ENCODE measurements at regions not wholly inside any gene's neighbourhood (a gene's known extent, or its start where the extent isn't known, plus 50 kb on each side); places are given as distances from the start of the nearest gene placed in this dataset.

DNA sequence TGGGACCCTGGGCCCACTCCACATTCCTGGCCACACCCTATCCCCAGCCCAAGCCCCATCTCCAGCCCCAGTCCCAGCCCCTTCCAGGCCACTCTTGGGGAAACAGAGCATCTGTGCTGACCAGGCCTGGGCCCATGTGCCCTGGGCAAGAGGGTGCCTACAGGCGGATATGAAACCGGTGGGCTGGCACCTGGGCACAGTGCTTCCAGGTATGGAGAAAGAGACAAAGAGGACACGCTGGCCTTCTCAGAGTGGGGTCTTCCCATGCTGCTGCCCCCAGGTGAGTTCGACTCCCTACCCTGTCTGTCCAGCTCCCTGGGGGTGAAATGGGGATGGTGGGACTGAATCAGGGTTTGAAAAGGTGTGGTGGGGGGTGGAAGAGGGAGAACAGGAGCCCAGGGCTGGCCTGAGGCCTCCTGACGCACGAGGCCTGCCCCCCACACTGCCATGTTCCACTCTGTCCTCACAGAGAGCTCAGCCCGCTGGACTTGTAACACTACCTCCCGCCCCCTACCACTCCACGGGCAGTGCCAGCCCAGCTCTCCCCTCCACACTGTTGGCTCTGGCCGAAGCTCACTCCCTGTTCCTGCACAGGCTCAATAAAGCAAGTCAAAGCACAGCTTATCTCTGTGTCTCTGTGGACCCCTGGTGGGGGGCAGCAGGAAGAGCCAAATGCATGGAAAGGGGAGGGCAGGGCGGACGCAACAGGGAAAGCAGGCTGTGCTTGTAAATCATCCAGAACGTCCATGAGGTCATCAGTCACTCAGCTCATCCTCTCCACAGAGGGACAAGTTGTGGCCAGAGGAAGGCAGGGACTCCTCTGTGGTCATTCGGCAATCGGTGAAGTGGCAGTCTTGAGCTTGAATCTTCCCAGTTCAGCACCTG is 71.1 kb upstream of the TMEM97 start:
- ChIA-PET CTCF (interaction anchor here (0.8 to 4.9 kb wide), 7 partner anchors 14 to 443 kb away, joined by 3 to 66 read pairs (median 4); no protein-coding TSS in a partner anchor), POLR2A (interaction anchor here (0.6 kb wide), 1 partner anchor 91 kb away, joined by 4 read pairs; no protein-coding TSS in a partner anchor)
- TF ChIP-seq, protein P1, sequence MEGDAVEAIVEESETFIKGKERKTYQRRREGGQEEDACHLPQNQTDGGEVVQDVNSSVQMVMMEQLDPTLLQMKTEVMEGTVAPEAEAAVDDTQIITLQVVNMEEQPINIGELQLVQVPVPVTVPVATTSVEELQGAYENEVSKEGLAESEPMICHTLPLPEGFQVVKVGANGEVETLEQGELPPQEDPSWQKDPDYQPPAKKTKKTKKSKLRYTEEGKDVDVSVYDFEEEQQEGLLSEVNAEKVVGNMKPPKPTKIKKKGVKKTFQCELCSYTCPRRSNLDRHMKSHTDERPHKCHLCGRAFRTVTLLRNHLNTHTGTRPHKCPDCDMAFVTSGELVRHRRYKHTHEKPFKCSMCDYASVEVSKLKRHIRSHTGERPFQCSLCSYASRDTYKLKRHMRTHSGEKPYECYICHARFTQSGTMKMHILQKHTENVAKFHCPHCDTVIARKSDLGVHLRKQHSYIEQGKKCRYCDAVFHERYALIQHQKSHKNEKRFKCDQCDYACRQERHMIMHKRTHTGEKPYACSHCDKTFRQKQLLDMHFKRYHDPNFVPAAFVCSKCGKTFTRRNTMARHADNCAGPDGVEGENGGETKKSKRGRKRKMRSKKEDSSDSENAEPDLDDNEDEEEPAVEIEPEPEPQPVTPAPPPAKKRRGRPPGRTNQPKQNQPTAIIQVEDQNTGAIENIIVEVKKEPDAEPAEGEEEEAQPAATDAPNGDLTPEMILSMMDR (IDR thresholded peaks at IDR 0.05; ENCODE audit: control extremely low read depth, extremely low read depth, low read depth, missing control alignments): no peak
- DNase-seq (ENCODE audit: extremely low spot score): no peak

GRCh38 chr17:28249706-28250105 is 69.3 kb upstream of the TMEM97 start:
- ChIA-PET POLR2A (no interaction called here), CTCF (interaction anchor here (0.8 to 4.9 kb wide), 11 partner anchors 10 to 494 kb away, joined by 3 to 66 read pairs (median 5); partner anchors contain the start of gene LYRM9)
- TF ChIP-seq, protein P1 (IDR thresholded peaks at IDR 0.05; ENCODE audit: control extremely low read depth, extremely low read depth, low read depth, missing control alignments): no peak
- no peak for DNase-seq (ENCODE audit: extremely low spot score)

- TF ChIP-seq, protein P1 (IDR thresholded peaks at IDR 0.05; ENCODE audit: control extremely low read depth, extremely low read depth, low read depth, missing control alignments): no peak
- no peak for DNase-seq (ENCODE audit: extremely low spot score)
- ChIA-PET CTCF (interaction anchor here (0.9 to 4.9 kb wide), 20 partner anchors 9 to 447 kb away, joined by 3 to 66 read pairs (median 10); partner anchors contain the start of genes LYRM9 and TMEM97), POLR2A (no interaction called here)
These were observed 66.6 kb upstream of the TMEM97 start for GRCh38 chr17:28252436-28252835.

DNA sequence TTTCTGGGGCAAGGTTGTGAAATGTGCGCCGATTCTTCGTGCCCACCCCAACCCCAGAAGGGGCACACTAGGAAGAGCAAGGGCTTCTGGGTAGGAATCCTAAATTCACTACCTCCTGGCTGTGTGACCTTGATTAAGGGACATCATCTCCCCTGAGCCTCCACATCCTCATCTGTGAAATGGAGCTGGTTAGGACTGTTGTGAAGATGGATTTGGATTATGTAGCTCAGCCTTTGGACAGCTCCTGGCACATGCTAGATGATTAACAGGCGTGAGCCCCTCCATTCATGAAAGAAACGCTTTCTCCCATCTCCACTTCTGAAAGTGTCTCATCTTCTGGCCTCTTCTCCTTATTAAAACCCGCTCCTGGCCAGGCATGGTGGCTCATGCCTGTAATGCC is 65.3 kb upstream of the TMEM97 start:
- no peak for DNase-seq (ENCODE audit: extremely low spot score)
- ChIA-PET CTCF (interaction anchor here (1.2 to 3.2 kb wide), 5 partner anchors 16 to 448 kb away, joined by 3 to 26 read pairs (median 5); partner anchors contain the start of gene TMEM97), POLR2A (no interaction called here)
- TF ChIP-seq, protein P1 (IDR thresholded peaks at IDR 0.05; ENCODE audit: control extremely low read depth, extremely low read depth, low read depth, missing control alignments): no peak

DNA sequence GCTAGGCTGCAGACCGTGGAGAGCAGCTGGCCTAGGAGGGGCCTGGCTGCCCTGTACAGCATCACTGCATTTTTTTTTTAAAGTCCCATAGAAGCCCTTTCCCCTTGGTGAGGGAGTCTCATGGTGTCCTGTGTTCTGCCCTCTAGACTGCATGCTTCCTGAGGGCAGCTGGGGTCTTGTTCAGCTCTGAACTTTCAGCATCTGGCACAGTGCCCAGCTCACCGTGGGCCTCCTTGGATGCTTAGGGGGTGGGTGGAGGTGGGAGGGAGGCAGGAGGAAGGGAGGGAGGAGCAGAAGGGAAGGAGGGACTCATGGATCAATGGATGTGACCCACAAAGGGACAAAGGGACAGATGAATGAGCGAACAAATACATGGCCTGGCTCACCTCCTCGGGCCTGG is 63.4 kb upstream of the TMEM97 start:
- POLR2A ChIA-PET: interaction anchor here (0.6 kb wide), 1 partner anchor 370 kb away, joined by 6 read pairs; no protein-coding TSS in a partner anchor
- DNase-seq (ENCODE audit: extremely low spot score): no peak
- TF ChIP-seq, protein P1 (IDR thresholded peaks at IDR 0.05; ENCODE audit: control extremely low read depth, extremely low read depth, low read depth, missing control alignments): no peak
- CTCF ChIA-PET: interaction anchor here (1.4 kb wide), 1 partner anchor 22 kb away, joined by 4 read pairs; no protein-coding TSS in a partner anchor

DNA sequence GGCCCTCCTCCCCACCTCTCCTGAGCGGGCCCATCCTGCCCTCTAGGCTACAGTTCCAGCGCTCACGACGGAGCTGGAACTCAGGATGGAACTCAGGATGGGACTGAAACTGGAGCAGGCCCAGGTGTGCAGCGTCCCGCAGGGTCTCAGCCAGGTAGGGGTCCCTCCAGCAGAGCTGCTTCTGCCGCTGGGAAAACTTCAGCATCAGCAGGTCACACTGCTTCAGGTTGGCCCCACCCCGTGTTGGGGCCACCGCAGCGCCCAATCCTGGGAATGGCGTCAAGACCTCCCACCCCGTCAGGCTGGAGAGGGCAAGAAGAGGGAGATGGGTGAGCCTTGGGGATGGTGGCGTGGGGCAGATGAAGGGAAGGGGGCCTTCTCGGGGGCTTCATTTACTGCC is 62.6 kb upstream of the TMEM97 start:
- ChIA-PET POLR2A (no interaction called here), CTCF (no interaction called here)
- no peak for DNase-seq (ENCODE audit: extremely low spot score)
- TF ChIP-seq, protein P1 (IDR thresholded peaks at IDR 0.05; ENCODE audit: control extremely low read depth, extremely low read depth, low read depth, missing control alignments): no peak

Data from GM10248 (cell line).